NT2/D1 (cell line): ENCODE measurements at regions not wholly inside any gene's neighbourhood (a gene's known extent, or its start where the extent isn't known, plus 50 kb on each side); places are given as distances from the start of the nearest gene placed in this dataset.

Source experiments
- SUZ12 ChIP-seq: IDR thresholded peaks from 2 replicates; pipeline ENCODE4 v1.6.1; 2011; ENCODE audit not compliant: insufficient read length, insufficient read depth; ENCODE audit errors: extremely low read depth
- YY1 ChIP-seq: IDR thresholded peaks from 2 replicates; pipeline ENCODE4 v1.6.1; 2011; ENCODE audit not compliant: insufficient read length, insufficient read depth
- ZNF274 ChIP-seq: IDR thresholded peaks from 2 replicates; pipeline ENCODE4 v1.6.1; 2011; ENCODE audit warnings: mild to moderate bottlenecking, low read depth, low read length

GRCh38 chr19:31111741-31112140 is 237.5 kb downstream of the TSHZ3 start:
- TF ChIP-seq YY1 (no peak), ZNF274 (no peak), SUZ12 (no peak)
